HG02852 (cell line): ENCODE measurements at regions not wholly inside any gene's neighbourhood (a gene's known extent, or its start where the extent isn't known, plus 50 kb on each side); places are given as distances from the start of the nearest gene placed in this dataset.
A peak's percentile ranks its signal among the peaks of the same experiment; 100 is the strongest.

ENCODE experiments used
- ATAC-seq: cut with Tn5 transposase; IDR thresholded peaks from one replicate; pipeline ENCODE4 v1.9.1; 2021; ENCODE audit warnings: mild to moderate bottlenecking, moderate library complexity; ENCODE audit not compliant: unreplicated experiment

DNA sequence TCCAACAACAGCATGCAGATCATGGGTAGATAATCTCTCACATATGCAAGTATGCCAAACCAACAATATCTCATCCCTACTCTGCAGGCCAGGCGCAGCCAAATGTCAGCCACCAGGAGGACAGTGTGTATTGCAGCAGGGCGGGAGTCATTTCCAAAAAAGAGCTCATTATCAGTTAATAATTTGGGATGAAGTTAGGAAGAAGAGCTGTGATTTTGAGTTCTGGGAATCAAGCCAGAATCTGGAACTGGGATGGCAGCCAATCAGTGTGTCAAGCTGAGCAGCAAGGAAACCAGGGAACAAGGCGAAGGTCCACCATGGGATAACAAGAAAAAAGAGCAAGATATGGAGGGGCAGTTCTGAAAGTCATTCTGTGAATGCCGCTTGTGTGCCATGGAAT is 88.2 kb upstream of the CAMK2D start:
- ATAC-seq = no peak

- ATAC-seq = no peak
Observed at GRCh38 chr4:113847710-113848109, 86.2 kb upstream of the CAMK2D start.

DNA sequence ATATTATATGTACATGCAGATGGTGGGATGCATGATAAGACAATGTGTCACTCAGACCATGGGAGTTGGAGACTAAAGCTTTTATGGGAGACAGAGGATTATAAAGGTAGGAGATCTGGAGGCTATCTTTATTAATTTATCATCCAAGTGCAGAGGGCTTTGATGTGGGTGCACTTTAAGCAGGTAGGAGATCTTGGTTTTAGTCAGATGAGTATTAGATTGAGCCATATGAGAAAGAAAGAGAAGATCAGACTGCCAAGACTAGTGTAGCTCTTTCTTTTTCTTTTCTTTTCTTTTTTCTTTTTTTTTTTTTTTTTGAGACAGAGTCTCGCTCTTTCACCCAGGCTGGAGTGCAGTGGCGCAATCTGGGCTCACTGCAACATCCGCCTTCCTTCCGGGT is 84.9 kb upstream of the CAMK2D start:
- no peak for ATAC-seq

- ATAC-seq = no peak
Observed at GRCh38 chr4:113845138-113845537, 83.6 kb upstream of the CAMK2D start.

DNA sequence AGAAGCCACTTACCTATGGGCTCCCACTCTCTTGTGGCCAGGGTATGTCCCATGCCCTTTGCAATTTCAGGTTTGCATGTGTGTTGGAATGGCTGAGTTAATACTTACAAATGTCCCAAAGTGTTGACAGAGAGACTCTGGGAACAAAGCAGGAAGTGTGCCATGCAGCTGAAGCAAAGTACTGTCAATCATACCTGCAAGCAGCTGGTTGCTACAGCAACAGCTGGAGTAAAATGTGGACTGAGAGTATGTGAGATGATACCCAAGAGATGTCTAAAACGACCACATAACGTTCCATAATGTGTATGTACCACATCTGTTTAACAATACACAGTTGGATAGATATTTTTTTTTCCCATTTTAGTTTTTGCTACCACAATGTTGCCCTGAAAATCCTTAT is 82.8 kb upstream of the CAMK2D start:
- no peak for ATAC-seq

DNA sequence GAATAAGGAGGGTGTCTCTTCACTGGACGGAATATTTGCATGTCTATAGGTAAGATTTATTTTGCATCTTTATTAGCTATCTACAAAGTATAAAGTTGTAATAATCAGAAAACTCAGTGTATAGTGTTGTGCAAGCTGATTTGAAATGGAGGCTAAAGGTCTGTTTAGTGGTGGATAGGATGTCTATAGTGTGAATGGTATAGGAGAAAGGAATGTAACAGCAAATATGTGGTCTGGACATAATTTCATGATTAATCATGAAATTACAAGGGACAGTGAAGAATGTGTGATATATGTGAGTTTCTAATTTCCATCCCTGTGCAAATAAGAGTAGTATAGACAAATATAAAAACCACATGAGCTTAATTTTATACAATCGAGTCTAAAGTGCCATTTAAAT is 79.3 kb upstream of the CAMK2D start:
- no peak for ATAC-seq

DNA sequence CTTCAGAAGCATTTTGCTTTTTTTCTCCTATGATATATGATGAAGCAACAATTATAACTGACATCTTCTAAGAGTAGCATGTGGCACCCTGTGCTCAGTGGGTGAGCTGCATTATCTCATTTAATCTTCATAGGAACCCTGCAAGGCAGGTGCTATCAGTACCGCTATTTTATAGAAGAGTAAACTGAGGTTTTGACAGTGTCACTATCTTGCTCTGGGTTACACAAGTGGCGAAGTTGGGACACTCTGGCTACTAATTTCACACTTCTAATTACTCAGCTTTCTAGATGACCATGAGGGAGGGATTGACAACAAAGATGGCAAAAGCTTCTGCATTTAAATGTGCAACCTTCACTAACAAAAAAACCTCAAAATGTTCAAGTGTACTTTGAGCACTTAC is 76.9 kb upstream of the CAMK2D start:
- ATAC-seq = no peak

DNA sequence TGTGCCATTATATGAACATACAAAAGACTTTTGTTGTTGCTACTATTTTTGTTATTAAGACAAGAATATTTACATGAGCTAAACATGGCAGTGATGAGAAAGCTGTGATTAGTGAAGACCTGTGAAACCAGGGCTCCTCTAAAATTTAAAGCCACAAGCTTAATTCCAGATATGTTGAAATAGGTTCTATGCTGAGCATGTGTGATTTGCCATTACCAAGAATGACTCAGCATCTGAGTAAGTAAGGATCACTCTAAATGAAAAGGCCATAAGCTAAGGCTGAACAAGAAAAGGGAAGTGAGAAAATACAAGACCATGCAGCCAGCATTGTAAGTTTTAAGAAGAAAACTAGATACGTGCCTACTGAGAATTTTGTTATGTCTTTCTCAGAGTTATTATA is 75.9 kb upstream of the CAMK2D start:
- ATAC-seq = peak; percentile 100

DNA sequence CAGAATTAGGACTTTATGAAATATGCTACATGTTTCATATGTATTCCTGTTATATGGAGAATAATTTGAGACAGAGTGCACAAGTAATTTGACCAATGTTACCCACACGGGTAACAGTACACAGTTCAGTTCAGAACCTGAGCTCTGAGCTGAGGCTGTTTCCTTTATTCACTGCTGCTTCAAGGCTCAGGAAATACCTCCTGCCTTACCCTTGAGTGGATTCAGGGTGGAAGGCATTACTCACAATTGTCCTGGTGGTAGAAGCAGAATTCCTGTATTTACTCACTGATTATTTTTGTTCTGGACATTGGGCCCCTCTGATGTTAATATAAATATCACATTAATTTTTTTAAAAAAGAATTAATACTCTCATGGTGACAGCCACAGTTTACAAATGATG is 73.5 kb upstream of the CAMK2D start:
- no peak for ATAC-seq

DNA sequence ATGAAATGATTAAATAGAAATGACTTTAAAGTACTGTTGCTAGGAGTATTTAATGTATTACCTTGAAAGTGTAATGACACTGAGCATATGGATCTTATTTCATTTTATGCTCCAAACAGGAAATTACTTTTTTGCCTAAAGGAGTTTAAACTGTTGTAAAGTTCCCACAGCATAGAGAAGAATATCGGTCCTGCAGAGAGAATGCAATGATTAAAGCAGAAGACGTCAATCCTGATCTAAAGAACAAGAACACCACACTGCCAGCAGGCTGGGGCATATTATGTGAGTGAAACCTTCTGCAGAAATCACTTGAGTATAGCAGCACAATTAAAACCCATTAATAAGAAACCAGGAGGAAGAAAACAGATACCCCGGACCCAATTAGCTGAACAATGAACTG is 72.8 kb upstream of the CAMK2D start:
- ATAC-seq = no peak

- ATAC-seq = no peak
Observed at GRCh38 chr4:113832803-113833202, 71.3 kb upstream of the CAMK2D start.

DNA sequence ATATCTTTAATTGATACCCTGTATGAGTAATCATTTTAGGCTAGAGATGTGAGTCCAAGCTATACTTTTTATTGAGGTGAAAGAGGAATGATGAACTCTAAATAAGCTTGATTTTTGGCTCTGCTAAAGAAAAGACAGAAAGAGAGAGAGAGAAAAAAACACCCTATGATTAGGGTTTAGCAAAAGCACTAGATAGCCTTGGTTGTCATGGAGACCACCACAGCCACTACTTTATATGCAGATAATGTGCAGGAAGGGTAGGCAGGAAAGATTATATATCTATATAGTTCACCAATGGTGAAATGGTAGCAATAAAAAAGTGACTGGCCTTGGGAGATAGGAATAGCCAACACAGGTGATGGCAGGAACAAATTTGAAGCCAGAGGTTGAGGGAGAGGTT is 69.9 kb upstream of the CAMK2D start:
- no peak for ATAC-seq

DNA sequence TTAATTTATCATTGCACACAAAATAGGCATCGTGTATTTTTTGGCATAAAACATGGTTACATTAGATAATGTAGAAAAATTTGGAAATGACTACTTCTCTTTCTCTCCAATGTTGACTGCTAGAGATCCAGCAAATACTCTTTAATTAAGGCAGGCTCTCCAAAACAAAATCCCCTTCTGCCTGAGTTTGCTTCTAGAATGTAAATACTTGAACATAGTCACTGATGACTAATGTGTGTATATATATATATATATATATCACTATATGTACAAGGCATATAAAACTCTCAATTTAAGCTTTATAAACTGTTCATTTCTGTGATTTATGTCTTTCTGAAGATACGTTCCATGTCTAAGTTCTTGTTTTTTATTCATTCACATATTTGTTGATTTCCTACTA is 67.2 kb upstream of the CAMK2D start:
- no peak for ATAC-seq

- no peak for ATAC-seq
Observed at GRCh38 chr4:113827285-113827684, 65.7 kb upstream of the CAMK2D start.

DNA sequence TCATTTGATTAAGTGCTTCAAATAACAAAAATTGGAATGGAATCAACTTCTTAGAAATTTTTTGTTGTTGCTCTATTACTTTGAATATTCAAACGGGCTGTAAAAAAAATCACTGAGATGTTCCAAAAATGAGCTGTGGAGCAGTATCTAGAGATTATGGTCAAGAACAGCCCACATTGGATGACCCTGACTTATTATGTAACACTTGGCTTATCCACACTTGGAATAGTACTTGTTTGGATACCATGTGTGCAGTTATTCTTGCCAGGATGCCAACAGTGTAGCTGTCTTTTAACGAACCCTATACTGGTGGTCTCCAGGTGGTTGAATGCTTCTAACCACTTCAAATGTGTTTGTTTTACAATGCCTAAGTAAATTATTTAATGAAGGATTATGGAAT is 64.9 kb upstream of the CAMK2D start:
- no peak for ATAC-seq

GRCh38 chr4:113825272-113825671 is 63.7 kb upstream of the CAMK2D start:
- peak; percentile 70 for ATAC-seq

- ATAC-seq = no peak
Observed at GRCh38 chr4:113824396-113824795, 62.9 kb upstream of the CAMK2D start.

DNA sequence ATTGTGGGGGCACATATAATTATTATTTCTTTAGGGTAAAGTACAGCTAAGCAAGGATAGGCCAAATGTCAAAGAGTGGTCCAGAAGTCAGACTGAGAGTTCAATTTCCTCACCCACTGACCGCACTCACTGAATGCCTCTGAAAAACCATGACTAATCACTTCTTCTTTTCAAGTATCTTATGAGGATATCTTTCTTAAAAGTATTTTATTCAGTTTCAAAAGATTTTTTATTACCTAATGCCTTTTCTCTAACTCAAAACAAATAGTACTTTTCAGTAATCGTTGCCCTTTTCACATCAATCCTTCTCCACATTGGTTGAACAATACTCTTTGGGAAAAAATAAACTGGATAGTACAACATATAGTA is 61.7 kb upstream of the CAMK2D start:
- peak; percentile 70 for ATAC-seq

DNA sequence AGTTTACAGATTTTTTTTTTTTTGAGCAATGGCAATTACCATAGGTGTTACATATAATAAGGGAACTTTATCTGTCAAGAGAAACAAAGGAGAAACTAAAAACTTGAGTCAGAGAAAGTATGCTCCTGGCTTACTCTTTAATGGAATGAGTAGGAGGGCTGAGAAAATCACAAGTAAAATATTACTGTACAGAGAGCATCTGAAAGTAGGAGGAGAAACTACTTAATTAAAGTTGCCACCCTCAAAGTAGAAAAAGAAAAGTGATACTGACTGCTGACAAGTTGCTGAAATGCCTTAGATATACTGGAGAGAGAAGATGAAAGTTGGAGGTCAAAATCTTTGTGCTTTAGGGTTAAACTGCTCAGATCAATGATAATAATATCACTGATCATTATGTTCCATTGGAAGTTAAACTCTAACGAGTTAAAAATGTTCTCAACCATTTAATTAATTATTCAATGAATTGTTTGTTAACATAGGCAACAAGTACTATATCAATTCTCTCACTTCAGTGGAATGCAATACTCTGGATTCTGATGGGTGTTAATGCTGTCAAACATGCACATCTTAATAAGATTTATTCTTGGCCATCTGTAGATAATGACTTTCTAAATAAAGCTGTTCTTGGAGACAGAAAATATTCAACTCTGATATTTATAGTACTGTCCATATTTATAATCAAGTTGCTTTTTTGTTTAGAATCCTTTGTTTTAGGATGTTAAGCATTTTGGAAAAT is 61.2 kb upstream of the CAMK2D start:
- ATAC-seq = peak; percentile 72

GRCh38 chr4:113821856-113822255 is 60.3 kb upstream of the CAMK2D start:
- no peak for ATAC-seq

DNA sequence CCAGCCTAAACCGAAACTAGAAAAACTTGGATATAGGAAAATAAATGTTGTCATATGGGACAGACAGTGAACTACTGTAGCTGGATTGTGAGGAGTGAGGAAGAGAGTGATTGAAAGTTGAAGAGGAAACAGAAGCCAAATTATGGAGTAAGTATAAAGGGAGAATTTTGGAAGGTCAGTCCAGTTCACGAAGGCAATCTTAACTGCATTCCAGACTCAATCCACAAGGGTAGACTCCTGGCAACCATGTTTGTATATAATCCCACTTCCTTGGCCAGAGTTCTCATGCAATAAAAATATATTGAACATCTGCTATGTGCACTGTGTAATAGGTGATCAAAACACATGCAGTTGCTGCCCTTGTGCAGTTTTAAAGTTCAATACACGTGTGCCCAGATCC is 58.6 kb upstream of the CAMK2D start:
- ATAC-seq = no peak

DNA sequence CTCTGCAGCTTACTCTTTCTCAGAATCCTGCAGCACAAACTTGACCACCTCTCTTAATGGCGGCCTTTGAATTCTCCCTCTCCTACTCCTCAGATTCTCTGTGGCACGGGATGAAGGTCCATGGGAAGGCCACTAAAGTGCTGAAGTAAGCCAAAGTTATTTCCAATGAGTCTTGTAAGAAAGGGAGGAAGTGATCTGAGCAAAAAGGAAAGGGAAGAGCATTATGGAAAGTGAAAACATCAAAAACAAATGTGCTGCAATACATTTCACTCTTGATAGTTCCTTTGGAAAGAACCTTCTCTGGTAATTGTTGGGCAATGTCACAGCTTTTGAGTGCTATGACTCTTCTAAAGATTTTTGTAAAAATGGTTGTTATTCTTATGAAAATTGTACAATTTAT is 54.3 kb upstream of the CAMK2D start:
- no peak for ATAC-seq

GRCh38 chr4:113811359-113811758 is 49.8 kb upstream of the CAMK2D start:
- ATAC-seq = no peak
